ENCODE measurements at regions not wholly inside any gene's neighbourhood (a gene's known extent, or its start where the extent isn't known, plus 50 kb on each side); places are given as distances from the start of the nearest gene placed in this dataset.

- intact Hi-C loops (cut with micrococcal nuclease) (no loop called here), dilution Hi-C loops (cut with HindIII; ENCODE audit: low sequenced_read_pairs, unreplicated experiment) (no loop called here), in situ Hi-C loops (cut with MboI; ENCODE audit: low sequenced_read_pairs) (no loop called here)
- no peaks in the 10 kb centered on the region for H3K4me1 ChIP-seq (ENCODE audit: control insufficient read depth, insufficient read depth, low read length)
- ATAC-seq (ENCODE audit: low read depth) (no peak), DNase-seq (no peak)
- H2BK120ac ChIP-seq (ENCODE audit: low read depth, low read length): 0 out of 2 replicates have a peak overlapping the region, but pooled peaks have one; percentile 21
- H3K36me3 ChIP-seq (ENCODE audit: control insufficient read depth, insufficient read depth, low read length): no peaks in the 10 kb centered on the region
- H2AK5ac ChIP-seq (ENCODE audit: low read depth, low read length): no peak overlapping the region
- no peaks in the 10 kb centered on the region for H3K27me3 ChIP-seq (ENCODE audit: control insufficient read depth, insufficient read depth, low read length)
- no peak overlapping the region for H2BK15ac ChIP-seq (ENCODE audit: low read depth, low read length)
- H4K91ac ChIP-seq (ENCODE audit: insufficient read depth, low read depth, low read length): no peak overlapping the region
- H2AK9ac ChIP-seq (replicated peaks; ENCODE audit: low read depth, low read length, poor library complexity): no peak overlapping the region
- no peak overlapping the region for H3K4ac ChIP-seq (ENCODE audit: low read depth, low read length)
- no peak overlapping the region for H4K5ac ChIP-seq (ENCODE audit: low read depth, low read length)
- no peaks in the 10 kb centered on the region; the same call in 1 of the 2 replicates for H3K9me1 ChIP-seq (ENCODE audit: insufficient read depth, low read length)
- WGBS, 2 experiments (ENCODE audit: extremely low coverage in 2 of 2, insufficient read length in 1 of 2): no CpG with 5 or more reads among the region's 1 CpG
- H2BK20ac ChIP-seq (ENCODE audit: low read depth, low read length): no peak overlapping the region
- no peak overlapping the region for H2BK5ac ChIP-seq (ENCODE audit: low read depth, low read length, poor library complexity, severe bottlenecking)
- POLR2A ChIA-PET (ENCODE audit: unreplicated experiment): no interaction called here
- H3K23ac ChIP-seq (ENCODE audit: low read depth, low read length): no peak overlapping the region
- no peak overlapping the region for H3K18ac ChIP-seq (ENCODE audit: low read depth, low read length)
- no peak overlapping the region for H3K27ac ChIP-seq (ENCODE audit: insufficient read depth, low read length)
- no peak overlapping the region for H3K4me3 ChIP-seq (ENCODE audit: insufficient read depth, low read depth, low read length)
- H4K8ac ChIP-seq (ENCODE audit: low read depth in 2 of 2, low read length in 2 of 2): no peak overlapping the region
- H3K56ac ChIP-seq (ENCODE audit: extremely low read depth, insufficient read depth, low read length): no peak overlapping the region
- BruUV-seq (replicated peaks): no TSS peak
- TF ChIP-seq POLR2A (IDR thresholded peaks at IDR 0.05; ENCODE audit: low read depth, low read length) (no peak), CTCF (conservative IDR thresholded peaks at IDR 0.05; ENCODE audit: low read depth, low read length) (no peak), RAD21 (IDR thresholded peaks at IDR 0.05; ENCODE audit: low read length) (no peak), NFE2L2 (IDR thresholded peaks at IDR 0.05; ENCODE audit: low read depth, low read length) (no peak), RCOR1 (IDR thresholded peaks at IDR 0.05; ENCODE audit: insufficient replicate concordance, low read length) (no peak), RFX5 (IDR thresholded peaks at IDR 0.05; ENCODE audit: low read depth, low read length) (no peak), MXI1 (IDR thresholded peaks at IDR 0.05; ENCODE audit: borderline replicate concordance, low read depth, low read length) (no peak), MAZ (IDR thresholded peaks at IDR 0.05; ENCODE audit: borderline replicate concordance, low read depth, low read length) (no peak)
- H3K9ac ChIP-seq (ENCODE audit: low read depth, low read length): no peak overlapping the region
- no peak overlapping the region for H3K14ac ChIP-seq (replicated peaks; ENCODE audit: low read depth, low read length)
- no peaks in the 10 kb centered on the region for H3K9me3 ChIP-seq (ENCODE audit: control insufficient read depth, insufficient read depth, low read length)
- H4K20me1 ChIP-seq (ENCODE audit: insufficient read depth, low read length): no peaks in the 10 kb centered on the region
- H3K4me2 ChIP-seq (ENCODE audit: low read depth, low read length): no peak overlapping the region
- no peak overlapping the region for H2AFZ ChIP-seq (replicated peaks; ENCODE audit: low read length, poor library complexity)
- CTCF ChIA-PET: no interaction called here
- no peaks in the 10 kb centered on the region for H3K79me1 ChIP-seq (ENCODE audit: low read depth in 1 of 2, low read length in 2 of 2)
Observed at GRCh38 chr3:168883145-168883544, 780.4 kb downstream of the MECOM start.
